ENCODE measurements at regions not wholly inside any gene's neighbourhood (a gene's known extent, or its start where the extent isn't known, plus 50 kb on each side); places are given as distances from the start of the nearest gene placed in this dataset.

DNA sequence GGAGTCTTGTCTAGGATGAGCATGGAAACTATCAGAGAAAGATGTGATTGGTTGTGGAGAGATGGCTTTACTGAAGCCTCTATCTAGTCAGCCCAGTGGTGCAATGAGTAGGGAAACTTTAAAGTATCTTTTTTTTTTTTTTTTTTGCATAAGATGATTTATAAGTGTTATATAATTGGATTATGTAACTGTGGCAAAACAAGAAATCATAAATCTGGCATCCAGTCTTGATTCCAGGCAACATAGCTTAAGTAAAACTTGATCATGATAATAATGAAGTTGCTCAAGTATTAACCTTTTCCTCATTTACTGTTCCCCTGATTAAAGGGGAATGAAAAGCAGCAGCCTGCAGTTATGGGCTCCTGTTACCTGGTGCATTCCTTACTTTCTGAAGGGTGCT is 538.0 kb upstream of the ATP2B1 start:
- Histone ChIP-seq H3K36me3 (no peaks in the 10 kb centered on the region), H3K4me1 (ENCODE audit: control insufficient read depth in 1 of 2, low read depth in 2 of 2) (peaks cover 12 to 29% of the 10 kb centered on the region in 2 donors), H3K4me3 (no peak overlapping the region), H3K27ac (no peak overlapping the region), H3K9me3 (no peaks in the 10 kb centered on the region), H3K27me3 (replicated peaks; ENCODE audit: insufficient read depth) (no peaks in the 10 kb centered on the region)
- no peak for TF ChIP-seq CTCF (IDR thresholded peaks at IDR 0.05)
- no peak for DNase-seq (ENCODE audit: low spot score)
- no peak for ATAC-seq (ENCODE audit: insufficient number of reproducible peaks, low FRiP score, low read depth)

GRCh38 chr12:90245391-90245790 is 536.8 kb upstream of the ATP2B1 start:
- no peaks in the 10 kb centered on the region for H3K36me3 ChIP-seq
- H3K4me3 ChIP-seq, result no peak overlapping the region
- no peaks in the 10 kb centered on the region for H3K27me3 ChIP-seq (replicated peaks; ENCODE audit: insufficient read depth)
- no peak overlapping the region for H3K27ac ChIP-seq
- ATAC-seq (ENCODE audit: insufficient number of reproducible peaks, low FRiP score, low read depth) (no peak), DNase-seq (ENCODE audit: low spot score) (no peak)
- peaks cover 6 to 23% of the 10 kb centered on the region in 2 donors for H3K4me1 ChIP-seq (ENCODE audit: control insufficient read depth in 1 of 2, low read depth in 2 of 2)
- no peak for TF ChIP-seq CTCF (IDR thresholded peaks at IDR 0.05)
- no peaks in the 10 kb centered on the region for H3K9me3 ChIP-seq

GRCh38 chr12:90244232-90244631 is 535.6 kb upstream of the ATP2B1 start:
- TF ChIP-seq CTCF (IDR thresholded peaks at IDR 0.05), result no peak
- Histone ChIP-seq H3K4me3 (no peak overlapping the region), H3K36me3 (no peaks in the 10 kb centered on the region), H3K9me3 (no peaks in the 10 kb centered on the region), H3K4me1 (ENCODE audit: control insufficient read depth in 1 of 2, low read depth in 2 of 2) (peaks cover 6 to 19% of the 10 kb centered on the region in 2 donors), H3K27ac (no peak overlapping the region), H3K27me3 (replicated peaks; ENCODE audit: insufficient read depth) (no peaks in the 10 kb centered on the region)
- ATAC-seq (ENCODE audit: insufficient number of reproducible peaks, low FRiP score, low read depth), result no peak
- DNase-seq (ENCODE audit: low spot score), result no peak

GRCh38 chr12:90243211-90243610 is 534.6 kb upstream of the ATP2B1 start:
- Histone ChIP-seq H3K4me1 (ENCODE audit: control insufficient read depth in 1 of 2, low read depth in 2 of 2) (peaks cover 6 to 19% of the 10 kb centered on the region in 2 donors), H3K36me3 (no peaks in the 10 kb centered on the region), H3K9me3 (no peaks in the 10 kb centered on the region), H3K4me3 (no peak overlapping the region), H3K27me3 (replicated peaks; ENCODE audit: insufficient read depth) (no peaks in the 10 kb centered on the region), H3K27ac (no peak overlapping the region)
- TF ChIP-seq CTCF (IDR thresholded peaks at IDR 0.05), result no peak
- ATAC-seq (ENCODE audit: insufficient number of reproducible peaks, low FRiP score, low read depth) (no peak), DNase-seq (ENCODE audit: low spot score) (no peak)

DNA sequence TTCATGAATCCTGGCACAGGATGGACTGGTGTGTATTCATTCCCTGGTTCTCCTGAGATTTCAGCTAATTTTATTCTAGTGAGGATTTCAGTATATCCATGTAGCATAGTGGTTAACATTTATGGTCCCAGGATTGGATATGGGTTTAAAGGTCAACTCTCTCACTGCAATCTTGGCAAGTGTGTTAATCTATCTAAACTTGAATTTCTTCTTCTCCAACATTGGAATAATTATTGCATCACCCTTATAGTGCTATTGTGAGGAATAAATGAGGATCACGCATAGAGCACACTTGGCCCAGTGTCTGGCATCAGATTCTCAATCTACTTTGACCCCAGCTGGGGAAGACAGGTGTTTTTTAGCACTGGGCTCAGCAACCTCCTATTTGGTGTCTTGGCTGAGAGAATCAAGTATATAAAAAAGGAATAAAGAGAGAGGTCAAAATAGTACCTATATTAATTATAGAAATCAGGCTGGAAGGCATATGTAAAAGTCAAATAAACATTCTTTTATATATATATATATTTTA is 531.2 kb upstream of the ATP2B1 start:
- no peak for TF ChIP-seq CTCF (IDR thresholded peaks at IDR 0.05)
- DNase-seq (ENCODE audit: low spot score) (no peak), ATAC-seq (ENCODE audit: insufficient number of reproducible peaks, low FRiP score, low read depth) (no peak)
- no peaks in the 10 kb centered on the region for H3K36me3 ChIP-seq
- H3K27ac ChIP-seq, result no peak overlapping the region
- no peak overlapping the region for H3K4me3 ChIP-seq
- no peaks in the 10 kb centered on the region for H3K4me1 ChIP-seq (ENCODE audit: control insufficient read depth in 1 of 2, low read depth in 2 of 2)
- no peaks in the 10 kb centered on the region for H3K27me3 ChIP-seq (replicated peaks; ENCODE audit: insufficient read depth)
- no peaks in the 10 kb centered on the region for H3K9me3 ChIP-seq
